H9 (cell line): ENCODE measurements at regions not wholly inside any gene's neighbourhood (a gene's known extent, or its start where the extent isn't known, plus 50 kb on each side); places are given as distances from the start of the nearest gene placed in this dataset.

Experiments used
- DNase-seq: peaks from one replicate; pipeline ENCODE4 v3.0.0-alpha.2; 2017
- H2AFZ ChIP-seq: one replicate; pipeline ENCODE4 v1.6.1; 2013; ENCODE audit warnings: mild to moderate bottlenecking, low read length, control low read depth, moderate library complexity
- H2AK5ac ChIP-seq: 2 replicates; pipeline ENCODE4 v1.6.1; 2013; ENCODE audit warnings: low read length, control low read depth, mixed read lengths; ENCODE audit not compliant: insufficient read length
- H2BK120ac ChIP-seq: one replicate; pipeline ENCODE4 v1.6.1; 2013; ENCODE audit warnings: low read depth, mild to moderate bottlenecking, low read length, control low read depth, inconsistent platforms; ENCODE audit not compliant: poor library complexity, severe bottlenecking
- H2BK12ac ChIP-seq: 2 replicates; pipeline ENCODE4 v1.6.1; 2013; ENCODE audit warnings: low read length, control low read depth, mixed read lengths, low read depth; ENCODE audit not compliant: insufficient read length
- H2BK15ac ChIP-seq: 2 replicates; pipeline ENCODE4 v1.6.1; 2013; ENCODE audit warnings: low read depth, low read length, control low read depth
- H2BK20ac ChIP-seq: one replicate; pipeline ENCODE4 v1.6.1; 2013; ENCODE audit warnings: low read depth, mild to moderate bottlenecking, low read length, control low read depth, inconsistent platforms; ENCODE audit not compliant: poor library complexity, severe bottlenecking
- H2BK5ac ChIP-seq: 2 replicates; pipeline ENCODE4 v1.6.1; 2013; ENCODE audit warnings: low read length, control low read depth, mixed read lengths; ENCODE audit not compliant: insufficient read length
- H3K14ac ChIP-seq: 2 replicates; pipeline ENCODE4 v1.6.1; 2013; ENCODE audit warnings: low read length, control low read depth; ENCODE audit not compliant: insufficient read depth
- H3K18ac ChIP-seq: 2 replicates; pipeline ENCODE4 v1.6.1; 2013; ENCODE audit warnings: low read depth, mild to moderate bottlenecking, mixed read lengths, low read length, control low read depth; ENCODE audit not compliant: insufficient read length
- H3K23ac ChIP-seq: 2 replicates; pipeline ENCODE4 v1.6.1; 2013; ENCODE audit warnings: low read length, control low read depth, mixed read lengths, low read depth; ENCODE audit not compliant: insufficient read length
- H3K23me2 ChIP-seq: 2 replicates; pipeline ENCODE4 v1.6.1; 2013; ENCODE audit warnings: low read depth, mild to moderate bottlenecking, mixed read lengths, low read length, control low read depth; ENCODE audit not compliant: insufficient read length, poor library complexity, severe bottlenecking
- H3K27ac ChIP-seq: 2 replicates; pipeline ENCODE4 v1.5.1; 2013; ENCODE audit warnings: low read length, control low read depth, mixed read lengths, low read depth; ENCODE audit not compliant: insufficient read length
- H3K27me3 ChIP-seq: 2 replicates; pipeline ENCODE4 v1.6.1; 2013; ENCODE audit warnings: low read length, control low read depth, inconsistent platforms; ENCODE audit not compliant: insufficient read depth
- H3K4ac ChIP-seq: 2 replicates; pipeline ENCODE4 v1.6.1; 2013; ENCODE audit warnings: low read depth, mild to moderate bottlenecking, control low read depth, inconsistent platforms, low read length, moderate library complexity
- H3K4me1 ChIP-seq: 2 replicates; pipeline ENCODE4 v1.6.1; 2013; ENCODE audit warnings: low read length, control low read depth, inconsistent platforms; ENCODE audit not compliant: insufficient read depth
- H3K4me2 ChIP-seq: 2 replicates; pipeline ENCODE4 v1.6.1; 2013; ENCODE audit warnings: low read length, control low read depth, mixed read lengths; ENCODE audit not compliant: insufficient read length, insufficient read depth
- H3K56ac ChIP-seq: 2 replicates; pipeline ENCODE4 v1.6.1; 2013; ENCODE audit warnings: low read depth, mild to moderate bottlenecking, mixed read lengths, low read length, control low read depth; ENCODE audit not compliant: insufficient read length
- H3K79me1 ChIP-seq: 2 replicates; pipeline ENCODE4 v1.6.1; 2013; ENCODE audit warnings: low read depth, mild to moderate bottlenecking, moderate library complexity, low read length, control low read depth, inconsistent platforms; ENCODE audit not compliant: insufficient read depth, poor library complexity, severe bottlenecking
- H3K79me2 ChIP-seq: 2 replicates; pipeline ENCODE4 v1.6.1; 2013; ENCODE audit warnings: low read length, control low read depth, inconsistent platforms; ENCODE audit not compliant: insufficient read depth
- H3K9ac ChIP-seq: 2 replicates; pipeline ENCODE4 v1.6.1; 2013; ENCODE audit warnings: low read length, control low read depth, mixed read lengths; ENCODE audit not compliant: insufficient read length; ENCODE audit errors: extremely low read depth
- H3K9me3 ChIP-seq: one replicate; pipeline ENCODE4 v1.6.1; 2013; ENCODE audit warnings: low read depth, low read length, inconsistent platforms; ENCODE audit not compliant: control insufficient read depth
- H3T11ph ChIP-seq: one replicate; pipeline ENCODE4 v1.6.1; 2013; ENCODE audit warnings: mild to moderate bottlenecking, low read length, control low read depth, inconsistent platforms
- H4K20me1 ChIP-seq: one replicate; pipeline ENCODE4 v1.6.1; 2013; ENCODE audit not compliant: control insufficient read depth, insufficient read length, insufficient read depth
- H4K5ac ChIP-seq: 2 replicates; pipeline ENCODE4 v1.6.1; 2013; ENCODE audit warnings: low read depth, mild to moderate bottlenecking, mixed read lengths, low read length, control low read depth; ENCODE audit not compliant: insufficient read length
- H4K8ac ChIP-seq: replicated peaks from 2 replicates; pipeline ENCODE4 v1.6.1; 2013; ENCODE audit warnings: low read length, control low read depth, mixed read lengths, low read depth; ENCODE audit not compliant: insufficient read length
- H4K91ac ChIP-seq: 2 replicates; pipeline ENCODE4 v1.6.1; 2013; ENCODE audit warnings: low read depth, mild to moderate bottlenecking, moderate library complexity, mixed read lengths, low read length, control low read depth; ENCODE audit not compliant: insufficient read length
- H3K27ac Mint-ChIP-seq, 3 experiments: 2 replicates in 2 of 3; 3 replicates in 1 of 3; pipeline ENCODE4 v1.8.0; 2020 to 2021; ENCODE audit warnings: mixed read lengths in 3 of 3, mild to moderate bottlenecking in 1 of 3, moderate library complexity in 1 of 3
- H3K27me3 Mint-ChIP-seq: 2 replicates; pipeline ENCODE4 v1.8.0; 2021; ENCODE audit warnings: low read depth, mild to moderate bottlenecking, moderate library complexity, mixed read lengths
- H3K36me3 Mint-ChIP-seq, 3 experiments: 2 replicates in 2 of 3; 3 replicates in 1 of 3; pipeline ENCODE4 v1.8.0; 2020 to 2021; ENCODE audit warnings: low read depth in 3 of 3, mixed read lengths in 3 of 3; ENCODE audit not compliant: insufficient read depth in 1 of 3
- H3K4me1 Mint-ChIP-seq, 2 experiments: 2 replicates each; pipeline ENCODE4 v1.8.0; 2020; ENCODE audit warnings: mixed read lengths in 2 of 2
- H3K4me3 Mint-ChIP-seq, 2 experiments: 2 replicates in 1 of 2; 3 replicates in 1 of 2; pipeline ENCODE4 v1.8.0; 2020 to 2021; ENCODE audit warnings: mild to moderate bottlenecking in 2 of 2, mixed read lengths in 2 of 2, moderate library complexity in 1 of 2
- H3K9me3 Mint-ChIP-seq, 2 experiments: 2 replicates in 1 of 2; 3 replicates in 1 of 2; pipeline ENCODE4 v1.8.0; 2020; ENCODE audit warnings: mild to moderate bottlenecking in 2 of 2, mixed read lengths in 2 of 2, moderate library complexity in 1 of 2
- WGBS: extraction: QIAGEN DNeasy Blood & Tissue Kit; methylation state at CpG from one replicate; pipeline ENCODE4 v1.1.7; 2013; ENCODE audit warnings: missing lambda C conversion rate, low lambda C conversion rate, mixed read lengths; ENCODE audit not compliant: insufficient read length; ENCODE audit errors: extremely low coverage; 5-methylcytosine and 5-hydroxymethylcytosine counted together
- TF ChIP-seq, protein P1 (sequence below): fragments of 200-600 bp; sonication (generic); conservative IDR thresholded peaks from 3 replicates; pipeline ENCODE4 v1.8.0; 2021; ENCODE audit warnings: antibody characterized with exemption, mild to moderate bottlenecking

DNA sequence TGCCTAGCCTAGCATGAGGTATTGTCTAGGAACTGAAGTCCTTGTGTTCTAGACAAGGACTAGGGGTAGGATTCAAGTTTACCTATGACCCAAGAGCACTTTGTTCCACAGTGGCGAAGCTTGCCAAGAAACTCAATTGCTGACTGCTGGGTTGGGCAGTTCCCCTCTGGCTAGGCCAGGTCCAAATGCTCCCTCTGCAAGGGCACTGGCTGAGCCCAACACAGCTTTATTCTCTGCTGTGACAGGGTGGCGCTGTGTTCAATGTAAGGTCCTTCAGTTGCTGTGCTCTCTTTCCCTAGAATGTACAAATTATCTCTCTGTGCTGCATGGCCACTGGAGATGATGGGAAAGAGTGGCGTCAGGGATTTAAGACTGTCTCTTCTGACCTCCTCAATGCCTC is 950.8 kb downstream of the HACE1 start:
- no peaks in the 10 kb centered on the region for H3K9me3 ChIP-seq
- WGBS, result no CpG with 5 or more reads among the region's 3 CpGs
- H2BK120ac ChIP-seq, result no peak overlapping the region
- no peak overlapping the region for H2BK20ac ChIP-seq
- Mint-ChIP-seq H3K27me3 (peaks cover 46% of the 10 kb centered on the region), H3K4me1 (peaks cover 13 to 14% of the 10 kb centered on the region in 2 experiments), H3K27ac (no peak overlapping the region), H3K4me3 (no peak overlapping the region), H3K36me3 (peaks cover 0 to 4% (median 0%) of the 10 kb centered on the region in 3 experiments; a peak in 4 of 7 replicates), H3K9me3 (peaks cover 5 to 8% of the 10 kb centered on the region in 2 experiments; a peak in 3 of 5 replicates)
- no peak overlapping the region for H4K91ac ChIP-seq
- H3K9ac ChIP-seq, result no peak overlapping the region
- no peak overlapping the region for H3K14ac ChIP-seq
- no peak overlapping the region for H4K8ac ChIP-seq
- no peaks in the 10 kb centered on the region for H4K20me1 ChIP-seq
- no peak overlapping the region for H2BK5ac ChIP-seq
- TF ChIP-seq, protein P1, sequence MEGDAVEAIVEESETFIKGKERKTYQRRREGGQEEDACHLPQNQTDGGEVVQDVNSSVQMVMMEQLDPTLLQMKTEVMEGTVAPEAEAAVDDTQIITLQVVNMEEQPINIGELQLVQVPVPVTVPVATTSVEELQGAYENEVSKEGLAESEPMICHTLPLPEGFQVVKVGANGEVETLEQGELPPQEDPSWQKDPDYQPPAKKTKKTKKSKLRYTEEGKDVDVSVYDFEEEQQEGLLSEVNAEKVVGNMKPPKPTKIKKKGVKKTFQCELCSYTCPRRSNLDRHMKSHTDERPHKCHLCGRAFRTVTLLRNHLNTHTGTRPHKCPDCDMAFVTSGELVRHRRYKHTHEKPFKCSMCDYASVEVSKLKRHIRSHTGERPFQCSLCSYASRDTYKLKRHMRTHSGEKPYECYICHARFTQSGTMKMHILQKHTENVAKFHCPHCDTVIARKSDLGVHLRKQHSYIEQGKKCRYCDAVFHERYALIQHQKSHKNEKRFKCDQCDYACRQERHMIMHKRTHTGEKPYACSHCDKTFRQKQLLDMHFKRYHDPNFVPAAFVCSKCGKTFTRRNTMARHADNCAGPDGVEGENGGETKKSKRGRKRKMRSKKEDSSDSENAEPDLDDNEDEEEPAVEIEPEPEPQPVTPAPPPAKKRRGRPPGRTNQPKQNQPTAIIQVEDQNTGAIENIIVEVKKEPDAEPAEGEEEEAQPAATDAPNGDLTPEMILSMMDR, result no peak
- H2AK5ac ChIP-seq, result no peak overlapping the region
- H4K5ac ChIP-seq, result no peak overlapping the region
- no peak overlapping the region for H3K27ac ChIP-seq
- no peak overlapping the region for H2BK15ac ChIP-seq
- no peak overlapping the region for H3T11ph ChIP-seq
- H3K56ac ChIP-seq, result no peak overlapping the region
- no peak overlapping the region for H2BK12ac ChIP-seq
- H3K79me1 ChIP-seq, result no peaks in the 10 kb centered on the region
- no peak overlapping the region for H3K4me2 ChIP-seq
- H3K4me1 ChIP-seq, result no peaks in the 10 kb centered on the region
- H3K23ac ChIP-seq, result no peak overlapping the region
- H3K4ac ChIP-seq, result no peak overlapping the region
- DNase-seq, result peak; percentile 34
- no peak overlapping the region for H3K18ac ChIP-seq
- H2AFZ ChIP-seq, result no peak overlapping the region
- H3K23me2 ChIP-seq, result no peaks in the 10 kb centered on the region
- H3K27me3 ChIP-seq, result peaks cover 4% of the 10 kb centered on the region; the same call in 1 of the 2 replicates
- no peaks in the 10 kb centered on the region for H3K79me2 ChIP-seq
